GM23338 (cell line): ENCODE measurements at regions not wholly inside any gene's neighbourhood (a gene's known extent, or its start where the extent isn't known, plus 50 kb on each side); places are given as distances from the start of the nearest gene placed in this dataset.

ENCODE experiments used
- ATAC-seq: fragments of 200-7000 bp; cut with Tn5 transposase; 3 replicates; pipeline ENCODE4 v1.9.1; 2020
- DNase-seq: peaks from one replicate; pipeline ENCODE4 v3.0.0-alpha.2; 2015; ENCODE audit warnings: low spot score
- H2AFZ ChIP-seq: fragments of 200-600 bp; sonication (generic); 2 replicates; pipeline ENCODE4 v1.8.0; 2016; ENCODE audit warnings: antibody characterized with exemption, mild to moderate bottlenecking, moderate library complexity
- H3F3A ChIP-seq: fragments of 200-600 bp; sonication (generic); replicated peaks from 2 replicates; pipeline ENCODE4 v1.8.0; 2017; ENCODE audit warnings: antibody characterized with exemption, mixed run types, low read depth
- H3K27ac ChIP-seq: fragments of 200-600 bp; sonication (generic); 2 replicates; pipeline ENCODE4 v1.6.1; 2016; ENCODE audit warnings: low read depth
- H3K27me3 ChIP-seq: fragments of 200-600 bp; sonication (generic); 2 replicates; pipeline ENCODE4 v1.8.0; 2016; ENCODE audit warnings: mild to moderate bottlenecking, mixed run types, moderate library complexity; ENCODE audit not compliant: insufficient read depth
- H3K36me3 ChIP-seq: fragments of 200-600 bp; sonication (generic); 2 replicates; pipeline ENCODE4 v1.8.0; 2016; ENCODE audit warnings: mild to moderate bottlenecking; ENCODE audit not compliant: insufficient read depth
- H3K4me1 ChIP-seq: fragments of 200-600 bp; sonication (generic); 2 replicates; pipeline ENCODE4 v1.8.0; 2016; ENCODE audit warnings: mild to moderate bottlenecking, moderate library complexity; ENCODE audit not compliant: insufficient read depth
- H3K4me2 ChIP-seq: fragments of 200-600 bp; sonication (generic); 2 replicates; pipeline ENCODE4 v1.7.1; 2017; ENCODE audit warnings: mixed run types
- H3K4me3 ChIP-seq: fragments of 200-600 bp; sonication (generic); 2 replicates; pipeline ENCODE4 v1.6.1; 2016; ENCODE audit warnings: mixed run types
- H3K79me2 ChIP-seq: fragments of 200-600 bp; sonication (generic); replicated peaks from 2 replicates; pipeline ENCODE4 v1.8.0; 2017; ENCODE audit warnings: mild to moderate bottlenecking; ENCODE audit not compliant: insufficient read depth
- H3K9me2 ChIP-seq: fragments of 200-600 bp; sonication (generic); 2 replicates; pipeline ENCODE4 v1.8.0; 2017; ENCODE audit not compliant: insufficient read depth
- H4K20me1 ChIP-seq: fragments of 200-600 bp; sonication (generic); replicated peaks from 2 replicates; pipeline ENCODE4 v1.8.0; 2017; ENCODE audit warnings: mild to moderate bottlenecking; ENCODE audit not compliant: insufficient read depth
- H3K27ac Mint-ChIP-seq: 2 replicates; pipeline ENCODE4 v1.8.0; 2020; ENCODE audit warnings: inconsistent platforms, mild to moderate bottlenecking, moderate library complexity, mixed read lengths
- H3K27me3 Mint-ChIP-seq: 3 replicates; pipeline ENCODE4 v1.8.0; 2022; ENCODE audit warnings: low read depth, mild to moderate bottlenecking, moderate library complexity, mixed read lengths, inconsistent platforms; ENCODE audit not compliant: insufficient read depth, poor library complexity
- H3K36me3 Mint-ChIP-seq: 3 replicates; pipeline ENCODE4 v1.8.0; 2021; ENCODE audit warnings: low read depth, mild to moderate bottlenecking, inconsistent platforms, moderate library complexity, mixed read lengths
- H3K4me1 Mint-ChIP-seq: 3 replicates; pipeline ENCODE4 v1.8.0; 2020; ENCODE audit warnings: mild to moderate bottlenecking, inconsistent platforms, mixed read lengths
- H3K4me3 Mint-ChIP-seq: 3 replicates; pipeline ENCODE4 v1.8.0; 2021; ENCODE audit warnings: moderate library complexity, mild to moderate bottlenecking, inconsistent platforms, mixed read lengths
- H3K9me3 Mint-ChIP-seq: 3 replicates; pipeline ENCODE4 v1.8.0; 2020; ENCODE audit warnings: moderate library complexity, mild to moderate bottlenecking, inconsistent platforms, mixed read lengths
- NANOG ChIP-seq: IDR thresholded peaks from 2 replicates; pipeline ENCODE4 v1.6.1; 2016; ENCODE audit warnings: antibody characterized with exemption, borderline replicate concordance
- POLR2AphosphoS5 ChIP-seq: IDR thresholded peaks from 2 replicates; pipeline ENCODE4 v1.6.1; 2016; ENCODE audit warnings: antibody characterized with exemption, low read depth
- STAT1 ChIP-seq: IDR thresholded peaks from one replicate; pipeline ENCODE4 v1.6.1; 2016; ENCODE audit warnings: antibody characterized with exemption; ENCODE audit not compliant: unreplicated experiment
- ZNF114 ChIP-seq: fragments of 250-450 bp; sonication (Bioruptor Pico); IDR thresholded peaks from 2 replicates; pipeline ENCODE4 v1.5.0; 2020; ENCODE audit warnings: mild to moderate bottlenecking, moderate library complexity
- TF ChIP-seq, protein P1 (sequence below): fragments of 250-450 bp; sonication (Bioruptor Pico); IDR thresholded peaks from 2 replicates; pipeline ENCODE4 v1.5.0; 2020; ENCODE audit warnings: mild to moderate bottlenecking, moderate library complexity
- TF ChIP-seq, protein P2 (sequence below), 2 experiments: fragments of 200-600 bp in 1 of 2; sonication (generic) in 1 of 2; conservative IDR thresholded peaks; 2 replicates each; pipeline versions ENCODE4 v1.5.1 to v1.6.1; 2016 to 2017; ENCODE audit warnings: antibody characterized with exemption in 2 of 2, low read depth in 2 of 2, mild to moderate bottlenecking in 2 of 2, moderate library complexity in 1 of 2
- TF ChIP-seq, protein P3 (sequence below): IDR thresholded peaks from 2 replicates; pipeline ENCODE4 v1.6.1; 2016; ENCODE audit warnings: antibody characterized with exemption

GRCh38 chr14:48390346-48390745, 714.9 kb upstream of the MDGA2 start (continued):
- TF ChIP-seq, protein P1, sequence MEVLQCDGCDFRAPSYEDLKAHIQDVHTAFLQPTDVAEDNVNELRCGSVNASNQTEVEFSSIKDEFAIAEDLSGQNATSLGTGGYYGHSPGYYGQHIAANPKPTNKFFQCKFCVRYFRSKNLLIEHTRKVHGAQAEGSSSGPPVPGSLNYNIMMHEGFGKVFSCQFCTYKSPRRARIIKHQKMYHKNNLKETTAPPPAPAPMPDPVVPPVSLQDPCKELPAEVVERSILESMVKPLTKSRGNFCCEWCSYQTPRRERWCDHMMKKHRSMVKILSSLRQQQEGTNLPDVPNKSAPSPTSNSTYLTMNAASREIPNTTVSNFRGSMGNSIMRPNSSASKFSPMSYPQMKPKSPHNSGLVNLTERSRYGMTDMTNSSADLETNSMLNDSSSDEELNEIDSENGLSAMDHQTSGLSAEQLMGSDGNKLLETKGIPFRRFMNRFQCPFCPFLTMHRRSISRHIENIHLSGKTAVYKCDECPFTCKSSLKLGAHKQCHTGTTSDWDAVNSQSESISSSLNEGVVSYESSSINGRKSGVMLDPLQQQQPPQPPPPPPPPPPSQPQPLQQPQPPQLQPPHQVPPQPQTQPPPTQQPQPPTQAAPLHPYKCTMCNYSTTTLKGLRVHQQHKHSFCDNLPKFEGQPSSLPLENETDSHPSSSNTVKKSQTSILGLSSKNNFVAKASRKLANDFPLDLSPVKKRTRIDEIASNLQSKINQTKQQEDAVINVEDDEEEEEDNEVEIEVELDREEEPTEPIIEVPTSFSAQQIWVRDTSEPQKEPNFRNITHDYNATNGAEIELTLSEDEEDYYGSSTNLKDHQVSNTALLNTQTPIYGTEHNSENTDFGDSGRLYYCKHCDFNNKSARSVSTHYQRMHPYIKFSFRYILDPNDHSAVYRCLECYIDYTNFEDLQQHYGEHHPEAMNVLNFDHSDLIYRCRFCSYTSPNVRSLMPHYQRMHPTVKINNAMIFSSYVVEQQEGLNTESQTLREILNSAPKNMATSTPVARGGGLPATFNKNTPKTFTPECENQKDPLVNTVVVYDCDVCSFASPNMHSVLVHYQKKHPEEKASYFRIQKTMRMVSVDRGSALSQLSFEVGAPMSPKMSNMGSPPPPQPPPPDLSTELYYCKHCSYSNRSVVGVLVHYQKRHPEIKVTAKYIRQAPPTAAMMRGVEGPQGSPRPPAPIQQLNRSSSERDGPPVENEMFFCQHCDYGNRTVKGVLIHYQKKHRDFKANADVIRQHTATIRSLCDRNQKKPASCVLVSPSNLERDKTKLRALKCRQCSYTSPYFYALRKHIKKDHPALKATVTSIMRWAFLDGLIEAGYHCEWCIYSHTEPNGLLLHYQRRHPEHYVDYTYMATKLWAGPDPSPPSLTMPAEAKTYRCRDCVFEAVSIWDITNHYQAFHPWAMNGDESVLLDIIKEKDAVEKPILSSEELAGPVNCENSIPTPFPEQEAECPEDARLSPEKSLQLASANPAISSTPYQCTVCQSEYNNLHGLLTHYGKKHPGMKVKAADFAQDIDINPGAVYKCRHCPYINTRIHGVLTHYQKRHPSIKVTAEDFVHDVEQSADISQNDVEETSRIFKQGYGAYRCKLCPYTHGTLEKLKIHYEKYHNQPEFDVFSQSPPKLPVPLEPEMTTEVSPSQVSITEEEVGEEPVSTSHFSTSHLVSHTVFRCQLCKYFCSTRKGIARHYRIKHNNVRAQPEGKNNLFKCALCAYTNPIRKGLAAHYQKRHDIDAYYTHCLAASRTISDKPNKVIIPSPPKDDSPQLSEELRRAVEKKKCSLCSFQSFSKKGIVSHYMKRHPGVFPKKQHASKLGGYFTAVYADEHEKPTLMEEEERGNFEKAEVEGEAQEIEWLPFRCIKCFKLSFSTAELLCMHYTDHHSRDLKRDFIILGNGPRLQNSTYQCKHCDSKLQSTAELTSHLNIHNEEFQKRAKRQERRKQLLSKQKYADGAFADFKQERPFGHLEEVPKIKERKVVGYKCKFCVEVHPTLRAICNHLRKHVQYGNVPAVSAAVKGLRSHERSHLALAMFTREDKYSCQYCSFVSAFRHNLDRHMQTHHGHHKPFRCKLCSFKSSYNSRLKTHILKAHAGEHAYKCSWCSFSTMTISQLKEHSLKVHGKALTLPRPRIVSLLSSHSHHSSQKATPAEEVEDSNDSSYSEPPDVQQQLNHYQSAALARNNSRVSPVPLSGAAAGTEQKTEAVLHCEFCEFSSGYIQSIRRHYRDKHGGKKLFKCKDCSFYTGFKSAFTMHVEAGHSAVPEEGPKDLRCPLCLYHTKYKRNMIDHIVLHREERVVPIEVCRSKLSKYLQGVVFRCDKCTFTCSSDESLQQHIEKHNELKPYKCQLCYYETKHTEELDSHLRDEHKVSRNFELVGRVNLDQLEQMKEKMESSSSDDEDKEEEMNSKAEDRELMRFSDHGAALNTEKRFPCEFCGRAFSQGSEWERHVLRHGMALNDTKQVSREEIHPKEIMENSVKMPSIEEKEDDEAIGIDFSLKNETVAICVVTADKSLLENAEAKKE = no peak
- TF ChIP-seq STAT1 (no peak), ZNF114 (no peak), NANOG (no peak)
- TF ChIP-seq, protein P2, sequence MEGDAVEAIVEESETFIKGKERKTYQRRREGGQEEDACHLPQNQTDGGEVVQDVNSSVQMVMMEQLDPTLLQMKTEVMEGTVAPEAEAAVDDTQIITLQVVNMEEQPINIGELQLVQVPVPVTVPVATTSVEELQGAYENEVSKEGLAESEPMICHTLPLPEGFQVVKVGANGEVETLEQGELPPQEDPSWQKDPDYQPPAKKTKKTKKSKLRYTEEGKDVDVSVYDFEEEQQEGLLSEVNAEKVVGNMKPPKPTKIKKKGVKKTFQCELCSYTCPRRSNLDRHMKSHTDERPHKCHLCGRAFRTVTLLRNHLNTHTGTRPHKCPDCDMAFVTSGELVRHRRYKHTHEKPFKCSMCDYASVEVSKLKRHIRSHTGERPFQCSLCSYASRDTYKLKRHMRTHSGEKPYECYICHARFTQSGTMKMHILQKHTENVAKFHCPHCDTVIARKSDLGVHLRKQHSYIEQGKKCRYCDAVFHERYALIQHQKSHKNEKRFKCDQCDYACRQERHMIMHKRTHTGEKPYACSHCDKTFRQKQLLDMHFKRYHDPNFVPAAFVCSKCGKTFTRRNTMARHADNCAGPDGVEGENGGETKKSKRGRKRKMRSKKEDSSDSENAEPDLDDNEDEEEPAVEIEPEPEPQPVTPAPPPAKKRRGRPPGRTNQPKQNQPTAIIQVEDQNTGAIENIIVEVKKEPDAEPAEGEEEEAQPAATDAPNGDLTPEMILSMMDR (conservative IDR thresholded peaks at IDR 0.05; ENCODE audit: low read depth in 2 of 2) = no peak
- TF ChIP-seq, protein P3, sequence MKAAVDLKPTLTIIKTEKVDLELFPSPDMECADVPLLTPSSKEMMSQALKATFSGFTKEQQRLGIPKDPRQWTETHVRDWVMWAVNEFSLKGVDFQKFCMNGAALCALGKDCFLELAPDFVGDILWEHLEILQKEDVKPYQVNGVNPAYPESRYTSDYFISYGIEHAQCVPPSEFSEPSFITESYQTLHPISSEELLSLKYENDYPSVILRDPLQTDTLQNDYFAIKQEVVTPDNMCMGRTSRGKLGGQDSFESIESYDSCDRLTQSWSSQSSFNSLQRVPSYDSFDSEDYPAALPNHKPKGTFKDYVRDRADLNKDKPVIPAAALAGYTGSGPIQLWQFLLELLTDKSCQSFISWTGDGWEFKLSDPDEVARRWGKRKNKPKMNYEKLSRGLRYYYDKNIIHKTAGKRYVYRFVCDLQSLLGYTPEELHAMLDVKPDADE = no peak

- H3K36me3 Mint-ChIP-seq = no peaks in the 10 kb centered on the region
- no peaks in the 10 kb centered on the region for H3K4me1 Mint-ChIP-seq
- no peaks in the 10 kb centered on the region for H3K27me3 Mint-ChIP-seq
- Histone ChIP-seq H3K79me2 (no peaks in the 10 kb centered on the region), H4K20me1 (no peaks in the 10 kb centered on the region), H3K9me2 (no peaks in the 10 kb centered on the region), H3K4me2 (no peak overlapping the region), H3K4me1 (no peaks in the 10 kb centered on the region), H3K4me3 (no peak overlapping the region), H3K27me3 (no peaks in the 10 kb centered on the region), H3K27ac (no peak overlapping the region), H3F3A (no peaks in the 10 kb centered on the region), H2AFZ (no peak overlapping the region), H3K36me3 (no peaks in the 10 kb centered on the region)
- no peak overlapping the region for H3K27ac Mint-ChIP-seq
- ATAC-seq (no peak), DNase-seq (no peak)
- no peak overlapping the region for H3K4me3 Mint-ChIP-seq
- H3K9me3 Mint-ChIP-seq = no peaks in the 10 kb centered on the region
- TF ChIP-seq POLR2AphosphoS5 = no peak
- no peak for TF ChIP-seq STAT1
- TF ChIP-seq, protein P3 = no peak
Measured at GRCh38 chr14:48384821-48385220, 709.4 kb upstream of the MDGA2 start.
